ENCODE measurements at regions not wholly inside any gene's neighbourhood (a gene's known extent, or its start where the extent isn't known, plus 50 kb on each side); places are given as distances from the start of the nearest gene placed in this dataset.

DNA sequence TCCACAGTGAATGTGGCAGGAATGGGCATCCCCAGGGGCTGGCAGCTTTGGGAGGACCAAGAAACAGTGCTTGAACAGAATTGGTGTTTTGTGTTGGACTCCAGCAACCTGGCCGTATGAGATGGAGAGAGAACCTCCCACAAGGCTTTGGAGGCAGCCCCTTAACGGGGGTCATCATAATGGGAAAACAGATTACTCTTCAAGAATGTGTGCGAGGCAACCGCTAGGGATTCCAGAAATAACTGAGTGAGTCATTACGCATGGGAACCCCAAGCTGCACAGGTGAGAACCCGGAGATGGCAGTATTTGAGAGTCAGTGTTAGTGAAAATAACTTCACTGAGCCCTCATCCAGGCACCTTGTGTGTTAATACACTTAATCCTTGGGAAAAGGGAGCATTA is 567.8 kb upstream of the TBX3 start:
- Histone ChIP-seq H3K4me3 (replicated peaks in 1 of 2; ENCODE audit: low read depth in 1 of 2, low read length in 2 of 2) (no peak overlapping the region), H3K79me2 (ENCODE audit: insufficient read depth, low read length) (no peaks in the 10 kb centered on the region), H3K4me1 (ENCODE audit: control insufficient read depth in 1 of 2, insufficient read depth in 2 of 2, low read length in 2 of 2) (no peaks in the 10 kb centered on the region), H3K9me2 (ENCODE audit: insufficient read depth) (no peaks in the 10 kb centered on the region), H2AFZ (ENCODE audit: low read depth, low read length, poor library complexity, severe bottlenecking) (no peak overlapping the region), H3K4me2 (ENCODE audit: low read length) (no peak overlapping the region), H3K27me3 (ENCODE audit: insufficient read depth, low read length) (0 out of 2 replicates have a peak, but pooled peaks cover 8% of the 10 kb centered on the region), H3K36me3 (ENCODE audit: control insufficient read depth in 1 of 2, insufficient read depth in 2 of 2, low read length in 2 of 2) (no peaks in the 10 kb centered on the region), H3K9ac (ENCODE audit: low read length) (no peak overlapping the region), H4K20me1 (ENCODE audit: insufficient read depth) (no peaks in the 10 kb centered on the region), H3K27ac (ENCODE audit: low read depth, low read length) (no peak overlapping the region), H3K9me3 (ENCODE audit: control insufficient read depth in 1 of 2, insufficient read depth in 1 of 2, low read depth in 1 of 2, low read length in 2 of 2) (no peaks in the 10 kb centered on the region)
- no TSS peak for BruUV-seq (replicated peaks)
- intact Hi-C loops (cut with micrococcal nuclease) = no loop called here
- ATAC-seq (0 out of 2 replicates have a peak, but pooled peaks have one; percentile 20), DNase-seq (ENCODE audit: low read depth, low spot score) (no peak)
- POLR2A ChIA-PET = no interaction called here
- RAD21 ChIA-PET (ENCODE audit: low non-redundant PET in 1 of 2, low total read pairs in 2 of 2, uncharacterized antibody in 2 of 2, unreplicated experiment in 2 of 2) = no interaction called here
- CTCF ChIA-PET = no interaction called here
- TF ChIP-seq TCF7L2 (IDR thresholded peaks at IDR 0.05; ENCODE audit: borderline replicate concordance, extremely low read depth, insufficient read depth, insufficient read length) (no peak), REST (IDR thresholded peaks at IDR 0.05; ENCODE audit: low read depth) (no peak), RAD21 (IDR thresholded peaks at IDR 0.05; ENCODE audit: low read depth) (no peak), ZNF274 (IDR thresholded peaks at IDR 0.05; ENCODE audit: low read depth, low read length) (no peak), SRF (IDR thresholded peaks at IDR 0.05; ENCODE audit: low read depth) (no peak), ELF1 (IDR thresholded peaks at IDR 0.05; ENCODE audit: borderline replicate concordance, low read depth) (no peak), FOSL1 (IDR thresholded peaks at IDR 0.05; ENCODE audit: low read depth) (no peak)
- TF ChIP-seq, protein P1, sequence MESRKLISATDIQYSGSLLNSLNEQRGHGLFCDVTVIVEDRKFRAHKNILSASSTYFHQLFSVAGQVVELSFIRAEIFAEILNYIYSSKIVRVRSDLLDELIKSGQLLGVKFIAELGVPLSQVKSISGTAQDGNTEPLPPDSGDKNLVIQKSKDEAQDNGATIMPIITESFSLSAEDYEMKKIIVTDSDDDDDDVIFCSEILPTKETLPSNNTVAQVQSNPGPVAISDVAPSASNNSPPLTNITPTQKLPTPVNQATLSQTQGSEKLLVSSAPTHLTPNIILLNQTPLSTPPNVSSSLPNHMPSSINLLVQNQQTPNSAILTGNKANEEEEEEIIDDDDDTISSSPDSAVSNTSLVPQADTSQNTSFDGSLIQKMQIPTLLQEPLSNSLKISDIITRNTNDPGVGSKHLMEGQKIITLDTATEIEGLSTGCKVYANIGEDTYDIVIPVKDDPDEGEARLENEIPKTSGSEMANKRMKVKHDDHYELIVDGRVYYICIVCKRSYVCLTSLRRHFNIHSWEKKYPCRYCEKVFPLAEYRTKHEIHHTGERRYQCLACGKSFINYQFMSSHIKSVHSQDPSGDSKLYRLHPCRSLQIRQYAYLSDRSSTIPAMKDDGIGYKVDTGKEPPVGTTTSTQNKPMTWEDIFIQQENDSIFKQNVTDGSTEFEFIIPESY (IDR thresholded peaks at IDR 0.05; ENCODE audit: extremely low read depth, insufficient replicate concordance, low read length) = no peak

All from HCT116 (cell line).